Kidney glomerular epithelial cell (primary cell): ENCODE measurements at regions not wholly inside any gene's neighbourhood (a gene's known extent, or its start where the extent isn't known, plus 50 kb on each side); places are given as distances from the start of the nearest gene placed in this dataset.
"Not testable (repeated sequence)": the region's sequence is repeated elsewhere in the genome, so short reads cannot be mapped to it uniquely, and the experiment has no call there.

ENCODE experiments used
- DNase-seq: peaks from one replicate; lab custom pipeline; 2025; lab: John Stamatoyannopoulos, UW

DNA sequence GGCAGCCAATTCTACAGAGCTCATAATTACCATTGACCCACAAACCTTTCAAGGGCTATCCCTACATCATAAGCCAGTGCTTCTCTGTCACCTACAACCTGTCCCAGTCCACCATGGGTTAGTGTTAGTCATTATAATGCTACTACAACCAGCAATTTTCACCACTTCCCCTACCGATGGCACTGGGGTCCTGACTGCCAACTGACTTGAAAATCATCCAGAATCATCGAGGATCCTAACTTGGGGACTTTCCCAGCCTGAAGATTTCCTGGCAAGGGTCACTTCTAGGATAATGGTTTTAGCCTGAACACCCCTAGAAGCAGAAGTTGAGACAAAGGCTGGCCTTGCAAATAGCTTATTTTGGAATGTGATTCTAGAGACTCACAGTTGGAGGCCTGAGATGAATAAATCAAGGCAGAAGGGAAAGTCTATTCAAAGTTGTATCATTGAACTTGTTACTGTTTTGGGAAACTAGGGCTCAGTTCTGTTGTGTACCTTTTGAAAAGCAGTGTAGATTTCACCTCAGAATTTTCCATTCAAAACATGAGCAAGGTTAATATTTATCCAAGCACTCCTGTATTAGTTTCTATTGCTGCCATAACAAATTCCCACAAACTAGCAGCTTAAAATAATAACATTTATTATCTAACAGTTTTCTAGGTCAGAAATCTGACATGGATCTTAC is 633.0 kb downstream of the LRRC70 start:
- DNase-seq = no peak

DNA sequence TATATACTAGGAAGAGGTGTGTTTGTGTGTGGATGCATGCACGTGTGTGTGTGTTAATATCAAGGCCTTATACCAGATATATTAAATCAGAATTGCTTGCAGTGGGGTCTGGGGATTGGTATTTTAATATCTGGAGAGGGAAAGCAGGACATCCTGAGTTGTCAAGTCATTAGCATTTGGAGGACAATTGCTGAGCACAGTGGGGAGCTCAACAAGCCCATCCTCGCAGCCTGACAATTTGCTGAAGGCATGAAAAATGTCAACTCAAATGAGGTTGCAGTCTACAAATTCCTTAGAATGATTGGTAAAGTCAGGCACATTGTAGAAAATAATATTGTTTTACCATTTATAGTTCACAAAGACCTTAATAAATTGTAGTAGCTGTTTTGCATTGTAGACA is 627.4 kb downstream of the LRRC70 start:
- DNase-seq = no peak

DNA sequence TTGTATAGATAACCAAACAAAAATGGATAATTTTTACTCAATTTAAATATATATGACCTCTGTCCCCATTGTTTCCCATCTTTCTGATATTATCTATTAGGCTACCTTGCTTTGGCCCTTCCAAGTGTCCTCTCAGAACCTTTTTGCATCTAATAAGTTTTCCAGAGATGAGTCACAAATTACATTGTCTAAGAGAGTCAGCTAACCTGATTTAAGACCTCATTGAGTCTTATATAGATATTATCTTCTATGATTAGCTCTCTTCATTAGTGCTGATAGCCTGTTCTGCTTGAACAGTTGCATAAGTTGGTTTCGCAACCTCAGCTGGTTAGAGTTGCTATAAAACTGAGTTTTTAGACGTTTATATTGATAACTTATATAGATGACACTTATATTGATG is 623.1 kb downstream of the LRRC70 start:
- no peak for DNase-seq

DNA sequence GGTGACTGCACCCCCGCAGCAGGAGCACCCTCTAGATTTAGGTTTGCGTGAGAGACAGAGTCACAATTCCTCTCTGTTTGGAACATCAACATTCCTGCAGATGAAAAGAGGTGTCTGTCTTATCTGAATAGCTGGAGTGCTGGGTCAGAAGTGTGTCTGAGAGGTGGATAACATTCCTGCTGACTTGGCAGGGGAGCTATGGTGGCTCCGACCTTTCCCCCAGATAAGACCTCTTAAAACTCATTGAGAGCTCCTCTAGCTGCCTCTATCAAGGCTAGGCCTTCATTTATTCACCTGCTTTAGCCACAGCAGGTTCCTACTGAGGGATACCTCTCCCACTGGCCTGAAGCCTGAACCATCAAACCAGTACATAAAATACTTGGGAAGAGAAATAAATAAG is 615.5 kb downstream of the LRRC70 start:
- no peak for DNase-seq

DNA sequence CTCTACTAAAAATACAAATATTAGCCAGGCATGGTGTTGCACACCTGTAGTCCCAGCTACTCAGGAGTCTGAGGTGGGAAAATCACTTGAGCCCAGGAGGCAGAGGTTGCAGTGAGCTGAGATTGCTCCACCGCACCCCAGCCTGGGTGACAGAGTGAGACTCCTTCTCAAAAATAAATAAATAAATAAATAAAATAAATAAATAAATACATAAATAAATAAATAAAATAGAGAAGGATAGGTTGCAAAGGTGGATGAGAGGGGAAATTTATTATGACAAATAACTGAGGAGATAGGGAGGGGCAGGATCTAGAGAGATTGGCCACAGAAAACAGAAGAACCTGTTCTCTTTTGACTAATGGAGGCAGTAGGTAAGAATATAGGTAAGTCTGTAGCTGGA is 601.6 kb downstream of the LRRC70 start:
- not testable (repeated sequence) for DNase-seq

DNA sequence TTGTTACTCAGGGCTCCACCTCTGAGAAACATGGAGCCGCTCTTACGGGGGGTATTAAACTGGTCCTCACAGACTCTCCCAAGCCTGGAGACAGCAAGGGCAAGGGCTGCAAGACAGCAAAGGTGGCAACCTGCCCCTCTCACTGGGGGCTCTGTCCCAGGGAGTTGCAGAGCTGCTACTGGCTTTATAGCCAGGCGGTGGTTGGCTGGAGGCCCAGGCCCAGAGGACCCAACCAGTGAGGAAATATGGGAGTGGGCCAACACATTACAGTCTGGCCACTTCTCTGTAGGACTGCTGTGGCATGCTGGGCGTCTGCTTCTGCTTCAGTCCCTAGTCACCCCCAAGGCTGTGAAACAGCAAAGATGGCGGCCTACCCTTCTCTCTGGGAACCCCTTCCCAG is 597.2 kb downstream of the LRRC70 start:
- DNase-seq = no peak

DNA sequence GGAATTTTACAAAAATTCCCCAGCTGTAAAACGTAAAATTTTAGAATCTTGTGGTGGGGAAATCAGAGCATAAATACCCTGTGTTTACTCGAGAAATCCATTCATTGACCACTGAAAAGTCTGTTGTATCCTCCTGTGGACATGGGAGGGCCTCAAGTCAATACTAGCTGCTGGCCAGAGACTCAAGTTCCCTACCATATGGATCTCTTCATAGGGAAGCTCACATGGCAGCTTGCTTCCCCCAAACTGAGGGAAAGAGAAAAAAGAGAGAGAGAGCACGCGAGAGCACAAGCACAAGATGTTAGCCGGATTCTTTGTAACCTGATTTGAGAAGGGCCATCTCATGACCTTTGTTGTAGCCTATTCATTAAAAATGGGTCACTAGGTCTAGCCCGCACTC is 591.9 kb downstream of the LRRC70 start:
- DNase-seq = no peak

DNA sequence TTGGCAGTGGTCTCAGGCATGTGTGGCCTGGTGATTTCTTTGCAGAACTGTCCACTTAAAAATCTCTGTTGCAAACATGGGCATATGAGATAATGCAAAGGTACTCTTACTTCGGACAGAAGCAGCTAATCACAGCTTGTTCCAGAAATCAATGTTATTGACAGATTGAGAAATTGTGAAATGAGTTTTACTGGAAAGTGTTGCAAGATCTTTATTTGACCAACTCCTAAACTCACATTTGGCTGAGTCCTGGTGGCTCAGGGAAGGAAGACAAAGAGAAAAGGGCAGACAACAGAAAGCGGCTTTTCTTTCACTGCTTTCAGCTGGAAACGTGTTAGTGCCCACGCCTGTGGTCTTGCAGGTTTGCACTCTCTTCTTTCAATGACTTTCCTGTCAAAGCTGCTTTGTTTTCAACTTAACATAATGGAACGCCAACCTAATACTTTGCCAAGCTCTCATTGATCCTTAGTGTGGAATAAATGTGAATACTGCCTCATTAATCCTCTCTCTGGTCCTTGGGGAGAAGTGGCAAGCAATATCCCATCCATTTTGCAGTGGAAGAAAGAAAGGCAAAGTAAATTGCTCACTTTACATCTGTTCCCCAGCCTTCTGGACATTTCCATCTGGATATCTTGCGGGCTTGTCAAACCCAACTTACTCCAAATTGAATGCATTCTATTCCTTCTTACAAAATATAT is 586.4 kb downstream of the LRRC70 start:
- no peak for DNase-seq

DNA sequence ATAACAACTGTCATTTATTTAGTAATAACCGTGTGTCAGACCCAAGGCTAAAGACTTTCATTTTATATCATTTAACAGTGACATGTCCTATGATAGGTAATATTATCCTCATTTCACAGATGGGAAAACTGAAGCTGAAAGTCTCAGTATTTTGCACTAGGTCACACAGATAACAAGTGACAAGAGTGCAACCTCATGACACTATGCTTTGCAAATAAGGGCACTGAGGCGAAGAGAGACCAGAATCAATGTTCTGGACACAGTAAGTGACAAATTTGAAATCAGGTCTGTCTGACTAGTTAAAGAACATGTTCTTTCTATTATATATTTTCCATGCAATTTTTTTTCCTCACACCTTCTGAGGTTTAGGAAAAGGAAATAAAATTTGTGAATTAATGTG is 585.7 kb downstream of the LRRC70 start:
- no peak for DNase-seq

DNA sequence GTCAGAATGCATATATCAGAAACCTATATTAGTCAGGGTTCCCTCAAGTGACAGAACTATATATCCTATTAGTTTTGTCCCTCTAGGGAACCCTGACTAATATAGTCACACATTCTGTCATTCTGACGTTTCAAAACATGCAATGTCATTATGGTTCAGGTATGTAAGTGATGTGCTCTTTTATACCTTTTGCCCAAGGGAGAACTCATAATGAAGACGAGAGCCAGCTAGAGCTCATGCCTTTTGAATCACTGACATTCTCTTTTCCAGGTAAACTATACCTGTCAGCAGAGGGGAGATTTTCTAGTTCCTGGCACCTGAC is 576.7 kb downstream of the LRRC70 start:
- DNase-seq = no peak

DNA sequence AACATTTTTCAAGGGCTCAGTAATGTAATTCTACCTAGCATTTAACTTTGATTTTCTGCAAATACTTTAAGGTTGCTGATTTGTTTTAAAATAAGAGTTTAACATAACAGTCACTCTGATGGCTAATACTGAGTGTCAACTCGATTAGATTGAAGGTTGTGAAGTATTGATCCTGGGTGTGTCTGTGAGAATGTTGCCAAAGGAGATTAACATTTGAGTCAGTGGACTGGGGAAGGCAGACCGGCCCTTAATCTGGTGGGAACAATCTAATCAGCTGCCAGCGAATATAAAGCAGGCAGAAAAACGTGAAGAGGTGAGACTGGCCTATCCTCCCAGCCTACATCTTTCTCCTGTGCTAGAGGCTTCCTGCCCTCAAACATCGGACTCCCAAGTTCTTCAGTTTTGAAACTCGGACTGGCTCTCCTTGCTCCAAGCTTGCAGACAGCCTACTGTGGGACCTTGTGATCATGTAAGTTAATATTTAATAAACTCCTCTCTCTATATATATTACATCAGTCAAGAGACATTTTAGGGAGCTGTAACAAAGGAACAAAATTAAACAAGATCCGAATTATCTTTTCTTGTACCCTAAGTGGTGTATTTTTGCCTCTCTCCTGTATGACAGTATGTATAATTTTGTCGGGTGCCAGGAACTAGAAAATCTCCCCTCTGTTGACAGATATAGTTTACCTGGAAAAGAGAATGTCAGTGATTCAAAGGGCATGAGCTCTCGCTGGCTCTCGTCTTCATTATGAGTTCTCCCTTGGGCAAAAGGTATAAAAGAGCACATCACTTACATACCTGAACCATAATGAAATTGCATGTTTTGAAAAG is 576.1 kb downstream of the LRRC70 start:
- no peak for DNase-seq

DNA sequence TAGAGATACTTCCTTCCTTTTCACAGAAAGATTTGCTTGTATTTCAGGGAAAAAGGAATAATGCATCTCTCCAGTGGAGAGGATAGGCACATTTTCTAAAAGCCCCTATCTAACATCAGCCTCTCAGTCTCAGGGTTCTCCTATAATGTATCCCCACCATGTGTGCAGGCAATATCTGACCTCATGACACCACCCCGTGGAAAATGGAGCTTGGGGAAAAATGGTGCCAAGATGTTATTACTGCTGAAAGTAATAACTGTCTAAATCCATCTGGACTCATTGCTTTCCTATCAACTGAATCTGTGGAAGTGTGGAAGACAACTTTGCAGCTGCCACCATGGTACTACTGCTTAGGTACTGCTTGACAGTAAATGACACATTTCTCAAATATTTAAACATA is 574.3 kb downstream of the LRRC70 start:
- no peak for DNase-seq

DNA sequence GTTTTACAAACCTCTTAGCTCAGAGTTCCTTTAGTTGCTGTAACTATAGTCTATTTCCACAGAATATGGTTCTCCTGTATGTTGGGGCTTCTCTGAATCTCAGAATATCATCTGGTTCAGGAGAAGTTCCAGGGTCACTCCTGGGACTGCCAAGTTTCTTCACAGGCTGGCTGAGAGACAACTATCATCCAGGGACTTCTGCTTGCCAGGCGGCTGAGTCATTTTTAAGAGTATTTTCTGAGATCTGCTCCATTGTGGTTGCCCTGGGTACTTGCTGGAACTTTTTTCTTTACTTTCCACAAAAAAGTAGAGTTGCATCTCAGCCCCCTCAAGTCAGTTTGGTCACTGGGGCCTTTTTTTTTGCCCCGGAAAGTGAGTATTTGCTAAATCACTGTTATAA is 566.5 kb downstream of the LRRC70 start:
- no peak for DNase-seq

DNA sequence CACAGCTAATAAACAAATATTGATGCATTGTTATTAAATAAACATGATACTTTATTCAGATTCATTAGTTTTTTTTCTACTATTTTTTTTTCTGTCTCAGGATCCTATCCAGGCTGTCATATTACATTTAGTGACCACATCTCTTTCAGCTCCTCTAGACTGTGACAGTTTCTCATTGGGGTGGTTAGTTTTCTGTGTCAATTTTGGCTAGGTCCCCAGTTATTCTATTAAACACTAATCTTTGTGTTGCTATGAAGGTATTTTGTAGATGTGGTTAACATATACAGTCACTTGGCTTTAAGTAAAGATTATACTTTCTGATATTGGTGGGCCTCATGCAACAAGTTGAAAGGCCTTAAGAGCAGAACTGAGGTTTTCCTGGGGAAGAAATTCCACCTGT is 563.0 kb downstream of the LRRC70 start:
- DNase-seq = no peak

DNA sequence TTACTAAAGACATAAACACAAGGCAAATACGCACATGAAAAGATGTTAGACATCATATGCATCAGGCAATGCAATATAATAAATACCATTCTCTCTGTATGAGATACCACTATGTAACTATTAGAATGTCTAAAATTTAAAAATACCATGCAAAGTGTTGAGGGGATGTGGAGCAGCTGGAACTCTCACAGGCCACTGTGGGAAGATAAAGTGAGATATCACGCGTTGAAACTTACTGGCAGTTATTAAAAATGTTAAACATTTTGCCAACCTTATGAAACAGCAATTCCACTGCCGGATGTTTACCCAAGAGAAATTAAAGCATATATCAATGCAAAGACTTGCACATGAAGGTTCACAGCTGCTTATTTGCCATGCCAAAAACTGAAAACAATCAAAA is 556.7 kb downstream of the LRRC70 start:
- no peak for DNase-seq

DNA sequence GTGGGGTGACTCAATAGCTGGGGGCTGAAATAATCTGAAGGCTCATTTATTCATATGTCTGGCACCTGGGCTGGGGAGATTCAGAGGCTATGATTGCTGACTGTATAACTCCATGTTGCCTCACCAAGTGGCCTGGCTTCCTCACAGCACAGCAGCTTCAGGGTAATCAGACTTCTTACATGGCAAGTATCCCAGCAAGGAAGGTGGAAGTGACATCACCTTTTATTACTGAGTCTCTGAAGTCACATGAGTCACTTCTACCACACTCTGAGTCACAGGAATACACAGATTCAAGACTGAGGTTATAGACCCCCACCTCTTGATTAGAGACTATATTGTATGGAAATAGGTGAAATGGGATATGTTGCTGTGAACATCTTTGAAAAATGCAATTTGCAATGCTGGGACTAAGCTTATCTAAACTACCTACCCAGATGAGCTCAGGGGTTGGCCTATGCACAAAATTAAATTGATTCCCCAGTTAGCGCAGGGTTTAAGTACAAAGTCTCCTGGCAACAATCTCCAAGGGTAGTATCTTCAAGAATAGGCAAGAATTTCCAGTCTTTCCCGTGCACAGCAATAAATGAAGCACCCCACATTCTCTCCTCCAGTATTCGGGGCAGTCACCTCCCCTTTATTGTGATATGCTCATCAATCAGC is 553.1 kb downstream of the LRRC70 start:
- DNase-seq = peak; percentile 66

DNA sequence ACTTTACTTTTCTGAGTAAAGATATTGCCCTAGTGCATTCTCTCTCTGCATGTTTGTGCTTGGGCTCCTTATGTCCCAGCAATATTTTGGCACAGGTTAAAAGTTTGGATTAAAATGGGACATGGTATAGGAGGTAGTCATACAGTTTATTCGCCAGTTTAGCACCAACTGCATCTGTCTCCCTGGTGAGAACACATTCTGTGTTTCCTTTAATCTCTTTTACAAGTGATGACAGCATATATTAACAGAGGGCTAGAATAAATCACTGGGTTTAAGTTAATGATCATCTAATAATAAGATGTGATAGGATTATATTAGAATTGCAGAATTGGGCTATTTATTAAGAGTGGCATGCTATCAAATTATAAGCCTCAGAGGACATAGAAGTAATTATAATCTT is 550.1 kb downstream of the LRRC70 start:
- DNase-seq = no peak

DNA sequence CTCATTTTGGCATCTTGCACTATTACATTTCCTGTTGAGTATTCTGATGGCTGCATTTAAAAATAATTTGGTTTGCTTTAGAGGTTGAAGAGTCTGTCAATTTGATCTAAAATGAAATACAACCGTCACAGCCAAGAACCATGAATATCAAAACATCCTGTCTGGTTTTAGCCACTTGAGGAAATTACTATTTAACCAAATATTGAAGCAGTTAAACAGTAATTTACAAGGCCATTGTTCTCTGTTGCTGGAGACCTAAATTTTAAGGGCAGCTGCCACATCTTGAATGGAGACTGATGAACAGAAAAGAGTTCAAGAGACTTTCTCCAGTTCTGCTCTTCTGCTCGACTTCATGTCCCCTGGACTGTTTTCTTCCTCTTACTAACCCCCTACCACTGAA is 549.4 kb downstream of the LRRC70 start:
- peak; percentile 44 for DNase-seq

DNA sequence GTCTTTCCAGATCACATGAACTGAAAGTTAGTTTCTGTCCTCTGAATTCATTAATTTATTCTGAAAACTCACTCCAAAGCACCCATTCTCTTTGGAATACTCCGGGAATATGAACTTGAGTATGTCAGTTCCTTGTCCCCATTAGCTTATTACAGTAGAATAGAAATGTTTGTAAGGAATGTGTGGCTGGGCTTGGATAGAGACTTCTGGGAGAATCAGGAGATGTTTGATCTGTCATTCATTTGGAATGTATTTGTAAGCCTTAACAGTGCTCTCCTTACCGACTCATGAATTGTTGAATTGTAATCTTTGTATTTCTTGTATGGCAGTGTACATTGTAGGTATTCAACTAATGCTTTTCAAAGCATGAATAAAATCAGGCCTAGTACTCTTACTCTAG is 548.4 kb downstream of the LRRC70 start:
- peak; percentile 88 for DNase-seq

DNA sequence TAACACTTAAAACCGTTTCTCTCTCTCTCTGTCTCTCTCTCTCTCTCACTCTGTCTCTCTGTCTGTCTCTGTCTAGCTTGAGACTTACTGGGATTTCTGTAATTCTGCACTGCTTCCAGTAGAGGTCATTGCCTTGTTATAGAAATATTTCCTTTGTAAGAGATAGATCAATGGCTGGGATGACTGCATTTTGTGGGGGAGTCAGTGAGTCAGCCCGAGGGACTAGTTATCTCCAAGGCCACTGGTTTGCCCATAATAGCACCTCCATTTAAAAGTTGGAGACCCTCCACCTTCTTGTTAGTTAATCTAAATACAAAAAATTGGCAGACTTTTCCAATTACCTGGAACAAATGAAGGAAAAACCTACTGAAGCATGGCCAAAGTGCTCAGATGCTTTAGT is 547.2 kb downstream of the LRRC70 start:
- DNase-seq = peak; percentile 77

DNA sequence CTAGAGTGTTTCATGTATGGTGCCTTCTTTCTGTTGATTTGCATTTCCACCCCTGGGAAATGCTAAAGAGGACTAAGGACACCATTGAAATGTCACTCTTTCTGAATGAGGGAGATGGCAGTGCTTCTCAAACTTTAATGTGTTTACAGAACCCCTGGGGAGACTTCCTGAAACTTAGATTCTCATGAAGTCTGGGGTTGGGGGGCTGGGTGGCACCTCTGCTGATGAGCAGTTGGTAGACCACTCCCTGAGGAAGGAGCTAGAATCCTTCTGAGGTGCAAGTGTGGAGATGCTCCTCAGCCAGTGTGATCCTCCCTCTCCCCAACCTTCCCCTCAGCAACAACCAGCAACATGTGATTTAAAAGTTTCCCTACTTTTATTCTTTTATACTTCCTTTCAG is 546.8 kb downstream of the LRRC70 start:
- DNase-seq = no peak

DNA sequence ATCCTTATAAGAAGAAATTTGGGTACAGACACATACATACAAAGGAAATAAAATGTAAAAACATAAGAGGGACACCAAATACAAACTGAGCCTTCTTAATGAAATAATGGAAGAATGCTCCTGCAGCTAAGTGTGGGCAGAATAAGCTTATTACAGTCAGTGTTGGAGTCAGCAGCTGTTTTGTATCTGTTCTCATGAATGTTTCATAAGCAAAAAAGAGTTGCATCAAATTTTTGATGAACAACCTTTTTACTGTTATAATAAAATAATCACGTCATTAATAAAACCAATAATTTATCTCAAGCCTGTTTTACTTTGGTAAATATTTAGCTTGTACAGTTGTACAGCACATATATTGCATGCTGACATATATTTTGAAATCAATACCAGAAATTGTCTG is 545.6 kb downstream of the LRRC70 start:
- no peak for DNase-seq

DNA sequence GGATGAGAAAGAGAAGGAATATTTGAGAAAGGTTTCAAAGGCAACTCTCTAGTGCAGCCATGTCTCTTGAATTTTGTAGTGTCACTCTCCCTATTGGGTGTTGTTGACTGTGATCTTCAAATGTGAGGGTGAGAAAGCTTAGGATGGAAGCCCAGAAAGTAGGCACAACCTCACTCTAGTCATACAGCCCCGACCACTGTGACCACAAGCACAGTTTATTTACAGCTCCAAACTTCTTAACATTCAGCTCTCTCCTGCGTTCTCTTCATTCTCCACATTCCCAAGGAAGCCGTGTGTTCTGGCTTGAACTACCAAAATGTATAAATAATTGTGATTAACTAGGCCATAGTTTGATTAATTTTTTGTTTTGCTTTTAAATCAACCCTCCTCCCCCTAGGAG is 542.9 kb downstream of the LRRC70 start:
- DNase-seq = no peak
